Left ventricle myocardium inferior (tissue), 1 donor: ENCODE measurements at regions not wholly inside any gene's neighbourhood (a gene's known extent, or its start where the extent isn't known, plus 50 kb on each side); places are given as distances from the start of the nearest gene placed in this dataset.

Experiments
- DNase-seq: peaks from one replicate; pipeline ENCODE4 v3.0.0-alpha.2; 2020
- H3K27ac ChIP-seq: fragments of 200-600 bp; replicated peaks from 2 replicates; pipeline ENCODE4 v1.8.0; 2021
- H3K27me3 ChIP-seq: fragments of 200-600 bp; 2 replicates; pipeline ENCODE4 v1.8.0; 2021; ENCODE audit warnings: low read depth
- H3K36me3 ChIP-seq: fragments of 200-600 bp; 2 replicates; pipeline ENCODE4 v1.8.0; 2021
- H3K4me1 ChIP-seq: fragments of 200-600 bp; 2 replicates; pipeline ENCODE4 v1.8.0; 2021
- H3K4me3 ChIP-seq: fragments of 200-600 bp; 2 replicates; pipeline ENCODE4 v1.8.0; 2021; ENCODE audit warnings: mild to moderate bottlenecking, moderate library complexity
- H3K9me3 ChIP-seq: fragments of 200-600 bp; replicated peaks from 2 replicates; pipeline ENCODE4 v1.8.0; 2021
- CTCF ChIP-seq: fragments of 200-600 bp; IDR thresholded peaks from 2 replicates; pipeline ENCODE4 v1.8.0; 2021; ENCODE audit warnings: antibody characterized with exemption, mild to moderate bottlenecking, borderline replicate concordance
- intact Hi-C: fragments of 100-400 bp; cut with micrococcal nuclease; formaldehyde crosslinking; loops from one replicate; pipeline ENCODE4 v1.11.0; 2022
- donor health status: DM: no; HTN: yes; CAD: no; lungs with severe emphysema.

GRCh38 chr13:79650688-79651087, 169.7 kb downstream of the NDFIP2 start:
- Histone ChIP-seq H3K27me3 (no peaks in the 10 kb centered on the region), H3K27ac (no peak overlapping the region), H3K4me3 (no peak overlapping the region), H3K36me3 (no peaks in the 10 kb centered on the region), H3K4me1 (peaks cover 4% of the 10 kb centered on the region), H3K9me3 (no peaks in the 10 kb centered on the region)
- DNase-seq, result no peak
- no peak for TF ChIP-seq CTCF
- intact Hi-C loops, result no loop called here

- TF ChIP-seq CTCF, result no peak
- H3K36me3 ChIP-seq, result no peaks in the 10 kb centered on the region
- no peak overlapping the region for H3K4me3 ChIP-seq
- H3K27ac ChIP-seq, result no peak overlapping the region
- no peak for DNase-seq
- peaks cover 4% of the 10 kb centered on the region for H3K4me1 ChIP-seq
- intact Hi-C loops, result no loop called here
- H3K9me3 ChIP-seq, result no peaks in the 10 kb centered on the region
- no peaks in the 10 kb centered on the region for H3K27me3 ChIP-seq
Observed at GRCh38 chr13:79648191-79648590, 167.2 kb downstream of the NDFIP2 start.

- Histone ChIP-seq H3K4me1 (peaks cover 11% of the 10 kb centered on the region), H3K27ac (no peak overlapping the region), H3K9me3 (no peaks in the 10 kb centered on the region), H3K27me3 (no peaks in the 10 kb centered on the region), H3K4me3 (no peak overlapping the region), H3K36me3 (no peaks in the 10 kb centered on the region)
- no peak for TF ChIP-seq CTCF
- intact Hi-C loops, result no loop called here
- no peak for DNase-seq
Observed at GRCh38 chr13:79647533-79647932, 166.6 kb downstream of the NDFIP2 start.

- Histone ChIP-seq H3K4me3 (no peak overlapping the region), H3K27ac (no peak overlapping the region), H3K27me3 (no peaks in the 10 kb centered on the region), H3K9me3 (no peaks in the 10 kb centered on the region), H3K36me3 (no peaks in the 10 kb centered on the region), H3K4me1 (peaks cover 14% of the 10 kb centered on the region)
- intact Hi-C loops, result no loop called here
- no peak for TF ChIP-seq CTCF
- DNase-seq, result no peak
Observed at GRCh38 chr13:79646880-79647279, 165.9 kb downstream of the NDFIP2 start.

GRCh38 chr13:79645569-79645968, 164.6 kb downstream of the NDFIP2 start:
- no peaks in the 10 kb centered on the region for H3K36me3 ChIP-seq
- H3K4me3 ChIP-seq, result no peak overlapping the region
- no peak for DNase-seq
- H3K27me3 ChIP-seq, result no peaks in the 10 kb centered on the region
- H3K9me3 ChIP-seq, result no peaks in the 10 kb centered on the region
- no peak overlapping the region for H3K27ac ChIP-seq
- intact Hi-C loops, result no loop called here
- TF ChIP-seq CTCF, result no peak
- peaks cover 14% of the 10 kb centered on the region for H3K4me1 ChIP-seq

- peak; percentile 29 for TF ChIP-seq CTCF
- Histone ChIP-seq H3K4me3 (no peak overlapping the region), H3K27me3 (no peaks in the 10 kb centered on the region), H3K4me1 (peaks cover 14% of the 10 kb centered on the region), H3K27ac (peak overlapping the region; percentile 9), H3K9me3 (no peaks in the 10 kb centered on the region), H3K36me3 (no peaks in the 10 kb centered on the region)
- intact Hi-C loops, result no loop called here
- DNase-seq, result no peak
Observed at GRCh38 chr13:79642596-79642995, 161.6 kb downstream of the NDFIP2 start.
